HG02588 (cell line): ENCODE measurements at regions not wholly inside any gene's neighbourhood (a gene's known extent, or its start where the extent isn't known, plus 50 kb on each side); places are given as distances from the start of the nearest gene placed in this dataset.

ENCODE experiments used
- ATAC-seq: cut with Tn5 transposase; IDR thresholded peaks from one replicate; pipeline ENCODE4 v1.9.1; 2021; ENCODE audit warnings: mild to moderate bottlenecking, moderate library complexity; ENCODE audit not compliant: unreplicated experiment

DNA sequence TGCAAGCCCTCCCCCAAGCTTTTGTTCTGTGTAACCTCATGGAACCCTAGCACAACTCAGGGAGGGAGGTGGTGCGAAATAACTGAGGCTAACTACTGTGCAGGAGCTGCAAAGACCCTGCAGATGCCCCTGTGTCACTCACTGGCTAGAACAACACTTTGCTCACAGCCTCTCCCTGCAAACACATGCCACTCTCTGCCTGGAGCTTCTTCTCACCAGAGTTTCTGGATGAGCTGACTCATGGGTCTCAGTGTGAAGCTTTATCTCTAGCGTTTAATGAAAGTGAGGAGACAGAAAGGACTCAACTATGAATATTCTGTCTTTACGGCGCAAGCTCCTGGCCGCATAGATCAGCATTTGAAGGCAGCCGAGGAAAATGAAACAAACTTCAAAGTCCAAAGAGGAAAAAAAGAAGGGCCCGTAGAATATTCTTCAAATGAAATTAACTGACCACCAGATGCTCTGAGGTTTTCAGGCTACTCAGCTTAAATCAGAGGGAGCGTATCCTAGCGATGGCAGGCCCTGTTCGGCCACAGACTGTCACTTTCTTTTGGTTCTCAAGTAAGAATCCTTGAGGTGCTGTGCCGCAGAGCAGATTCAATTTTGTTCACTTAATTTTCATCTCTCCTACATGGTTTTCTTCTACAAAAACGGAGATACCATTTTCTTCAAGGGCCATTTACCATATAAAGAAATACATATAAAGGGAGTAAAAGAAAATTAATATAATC lies 77.7 kb upstream of the TAS2R1 start:
- no peak for ATAC-seq

- ATAC-seq: no peak
Measured at GRCh38 chr5:9699681-9700080, 69.5 kb upstream of the TAS2R1 start.

DNA sequence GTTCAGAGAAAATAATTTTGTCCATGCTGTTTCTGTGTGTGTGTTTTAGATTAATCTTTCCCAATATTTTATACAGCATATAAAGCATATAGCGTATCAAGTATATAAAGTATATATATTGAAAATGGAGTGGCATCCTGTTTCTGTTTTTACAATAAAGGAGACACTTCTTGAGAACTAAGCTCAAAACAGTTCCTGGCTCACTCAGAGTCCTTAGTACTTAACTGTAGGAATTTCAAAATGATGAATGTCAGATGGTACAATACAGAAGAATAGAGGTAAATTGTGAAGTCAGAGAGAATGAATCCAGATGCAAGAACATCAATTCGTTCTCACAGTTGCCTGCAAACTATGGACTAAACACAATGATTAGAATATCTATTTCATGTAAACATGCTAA lies 68.7 kb upstream of the TAS2R1 start:
- ATAC-seq: no peak

DNA sequence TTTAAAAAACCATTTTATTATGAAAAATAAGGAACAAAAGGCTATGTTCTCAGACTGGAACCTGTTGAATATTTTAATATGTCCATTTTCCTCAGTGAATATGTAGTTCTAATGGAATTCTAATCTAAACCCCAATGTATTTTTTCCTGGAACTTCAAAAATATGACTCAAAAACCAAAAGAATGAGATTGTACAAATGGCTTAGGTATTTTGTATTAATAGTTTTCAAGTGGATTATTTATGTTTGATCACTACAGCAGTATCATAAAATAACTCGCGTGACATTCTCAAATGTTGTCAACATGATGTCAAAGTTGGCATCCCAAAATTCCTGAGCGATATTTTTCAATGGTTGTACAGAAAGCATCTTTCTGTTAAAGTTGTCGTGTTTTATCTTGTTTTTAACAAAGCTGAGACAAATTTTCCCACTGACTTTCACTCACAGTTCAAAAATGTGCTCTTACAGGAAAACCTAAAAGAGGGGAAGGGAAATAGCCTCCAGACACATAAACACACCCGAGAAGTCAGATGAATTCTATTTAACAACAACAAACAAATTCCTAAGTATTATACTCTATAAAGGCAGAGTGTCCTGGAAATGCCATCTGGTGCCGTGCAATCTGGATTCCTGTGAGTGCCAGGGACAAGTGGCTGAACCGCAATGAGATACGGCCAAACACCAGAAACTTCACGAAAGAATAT lies 68.1 kb upstream of the TAS2R1 start:
- no peak for ATAC-seq

DNA sequence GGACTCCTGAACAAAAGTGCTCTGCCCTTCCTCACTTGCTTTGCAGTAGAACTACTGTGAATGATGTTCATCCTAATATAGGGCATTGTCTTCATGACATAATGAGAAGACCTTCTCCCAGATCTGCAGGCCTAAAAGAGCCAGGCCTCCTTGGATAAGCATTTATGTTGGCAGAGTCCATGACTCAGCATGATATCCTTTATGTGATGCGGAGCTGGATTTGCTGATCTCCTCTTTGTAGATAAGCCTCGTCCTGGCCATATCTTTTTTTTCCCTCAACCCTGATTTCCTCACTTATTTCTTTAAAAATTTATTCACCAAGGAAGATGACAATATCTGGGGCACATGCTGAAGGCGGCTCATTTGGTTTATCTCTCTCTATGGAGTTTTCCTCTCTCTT lies 62.4 kb upstream of the TAS2R1 start:
- no peak for ATAC-seq

- ATAC-seq: no peak
Measured at GRCh38 chr5:9691261-9691660, 61.1 kb upstream of the TAS2R1 start.

- no peak for ATAC-seq
Measured at GRCh38 chr5:9690751-9691150, 60.6 kb upstream of the TAS2R1 start.

- ATAC-seq: no peak
Measured at GRCh38 chr5:9686216-9686615, 56.1 kb upstream of the TAS2R1 start.

DNA sequence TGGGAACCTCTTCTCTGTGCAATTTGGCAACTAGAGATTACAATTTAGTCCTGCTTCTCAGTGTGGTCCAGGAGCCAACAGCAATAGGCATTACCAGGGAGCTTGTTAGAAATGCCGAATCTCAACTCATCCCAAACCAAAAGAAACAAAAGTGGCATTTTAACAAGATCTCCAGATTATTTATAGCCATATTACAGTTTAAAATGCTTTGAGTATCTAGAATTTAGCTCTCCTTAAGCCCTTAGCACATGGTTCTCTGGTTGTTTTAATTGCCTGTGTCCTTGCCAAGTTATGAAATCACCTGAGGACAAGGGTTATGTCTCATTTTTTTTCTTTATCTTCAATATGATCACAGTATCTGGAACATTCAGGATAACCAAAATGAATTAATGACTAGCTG lies 51.6 kb upstream of the TAS2R1 start:
- ATAC-seq: no peak
